NCI-H2196 treated with DMSO at 0.1 percent for 48 hours (cell line): ENCODE measurements at regions not wholly inside any gene's neighbourhood (a gene's known extent, or its start where the extent isn't known, plus 50 kb on each side); places are given as distances from the start of the nearest gene placed in this dataset.
"Not testable (repeated sequence)": the region's sequence is repeated elsewhere in the genome, so short reads cannot be mapped to it uniquely, and the experiment has no call there.

Source experiments
- DNase-seq: peaks from one replicate; lab custom pipeline; 2025; ENCODE audit not compliant: unreplicated experiment; lab: John Stamatoyannopoulos, UW

DNA sequence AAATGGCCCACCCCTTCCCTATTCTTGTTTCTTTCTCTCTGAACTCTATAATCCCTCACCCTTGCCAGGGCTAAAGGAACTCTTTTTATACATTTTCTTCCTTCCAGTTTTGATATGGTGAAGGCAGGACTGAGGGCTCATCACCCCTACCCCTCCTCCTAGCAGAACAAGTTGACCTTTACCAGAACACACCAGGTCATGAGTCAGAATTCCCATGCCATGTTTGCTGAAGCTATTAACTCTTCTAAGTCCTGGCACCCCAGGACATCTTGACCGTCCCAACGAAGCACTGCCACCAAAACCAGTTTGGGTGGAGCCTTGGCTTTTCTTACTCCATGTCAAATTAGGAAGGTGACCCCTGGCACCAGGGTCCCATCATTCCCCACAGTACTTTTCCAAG is 57.5 kb upstream of the DYNLT3 start:
- no peak for DNase-seq

DNA sequence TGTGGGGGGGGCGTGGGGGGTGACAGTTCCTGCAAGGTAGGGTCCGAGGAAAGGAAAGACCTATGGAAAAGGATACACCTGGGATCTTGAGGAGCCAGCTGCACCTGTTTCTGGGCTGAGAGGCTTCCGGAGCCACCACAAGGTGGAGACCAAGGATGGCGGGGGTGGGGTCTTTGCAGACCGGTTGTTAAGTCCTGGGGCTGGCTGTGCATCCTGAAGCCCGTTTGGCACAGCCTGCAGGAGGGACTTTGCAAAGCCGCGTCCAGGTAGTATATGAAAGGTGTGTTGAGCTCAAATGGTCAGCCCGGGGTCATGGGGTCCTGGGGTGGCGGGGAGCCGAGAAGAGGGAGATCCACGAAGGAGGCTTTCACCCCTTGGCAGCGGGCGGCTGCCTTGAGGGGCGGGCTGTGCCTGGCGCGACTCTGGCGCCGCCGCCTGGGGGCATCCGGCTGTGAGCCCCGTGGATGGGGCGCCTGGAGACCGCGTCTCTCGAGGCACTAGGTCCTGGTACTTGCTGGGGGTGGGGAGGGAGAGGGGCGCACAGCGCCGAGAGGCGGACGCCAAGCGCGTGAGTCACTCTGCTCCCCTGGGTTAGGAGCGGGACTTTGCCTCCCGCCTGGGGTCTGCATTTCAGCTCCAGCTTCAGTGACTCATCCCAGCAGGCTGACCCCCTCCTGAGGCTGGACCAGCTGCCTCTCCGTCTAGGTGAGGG is 58.2 kb upstream of the DYNLT3 start:
- no peak for DNase-seq

DNA sequence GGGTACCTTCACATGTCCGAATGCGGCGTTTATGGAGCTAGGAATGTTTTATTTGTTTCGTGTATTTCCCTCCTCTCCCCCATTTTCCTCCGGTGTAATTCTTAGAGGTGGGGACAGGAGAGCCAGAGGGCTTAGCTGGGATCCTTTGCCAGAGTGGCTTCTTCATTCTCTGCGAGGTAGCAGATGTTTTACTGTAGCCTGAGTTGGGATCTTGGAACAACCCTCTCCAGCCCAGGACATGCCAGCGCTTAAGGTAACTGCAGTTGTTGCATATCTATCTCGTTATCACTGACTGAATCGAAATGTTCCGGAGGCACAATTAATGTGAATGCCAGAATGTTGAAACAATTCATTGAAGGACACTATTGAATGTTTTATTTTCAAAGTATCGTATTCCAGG is 59.0 kb upstream of the DYNLT3 start:
- no peak for DNase-seq

DNA sequence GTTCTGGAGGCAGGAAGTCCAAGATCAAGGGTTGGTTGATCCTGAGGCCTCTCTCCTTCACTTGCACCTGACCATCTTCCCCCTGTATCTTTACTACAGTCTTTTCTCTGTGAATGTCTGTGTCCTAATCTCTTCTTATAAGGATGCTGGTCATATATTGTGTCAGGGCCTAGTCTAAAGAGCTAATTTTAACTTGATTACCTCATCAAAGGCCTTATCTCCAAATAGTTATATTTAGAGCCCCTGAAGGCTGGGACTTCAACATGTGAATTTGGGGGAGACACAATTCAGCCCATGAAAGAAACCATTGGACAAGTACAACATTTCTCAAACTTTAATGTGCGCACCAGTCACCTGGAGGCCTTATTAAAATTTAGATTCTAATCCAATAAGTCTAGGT is 62.8 kb upstream of the DYNLT3 start:
- no peak for DNase-seq

DNA sequence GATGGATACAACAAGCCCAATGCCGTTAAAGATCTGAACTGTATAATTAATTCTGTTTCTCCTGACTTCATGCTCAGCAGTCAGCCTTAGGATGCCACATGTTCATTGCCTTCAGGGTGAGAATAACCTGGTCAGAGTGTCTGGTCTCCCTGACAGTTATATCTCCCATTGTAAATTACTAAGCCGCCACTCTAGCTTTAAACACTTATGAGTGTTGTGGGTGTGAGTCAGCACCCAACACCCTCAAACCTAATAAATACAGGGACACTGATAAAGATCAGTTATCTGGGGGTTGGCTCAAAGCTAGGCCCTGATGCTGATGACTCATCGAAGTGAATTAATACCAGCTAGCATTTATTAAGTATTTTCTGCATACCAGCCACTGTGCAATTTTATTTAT is 64.9 kb upstream of the DYNLT3 start:
- no peak for DNase-seq

DNA sequence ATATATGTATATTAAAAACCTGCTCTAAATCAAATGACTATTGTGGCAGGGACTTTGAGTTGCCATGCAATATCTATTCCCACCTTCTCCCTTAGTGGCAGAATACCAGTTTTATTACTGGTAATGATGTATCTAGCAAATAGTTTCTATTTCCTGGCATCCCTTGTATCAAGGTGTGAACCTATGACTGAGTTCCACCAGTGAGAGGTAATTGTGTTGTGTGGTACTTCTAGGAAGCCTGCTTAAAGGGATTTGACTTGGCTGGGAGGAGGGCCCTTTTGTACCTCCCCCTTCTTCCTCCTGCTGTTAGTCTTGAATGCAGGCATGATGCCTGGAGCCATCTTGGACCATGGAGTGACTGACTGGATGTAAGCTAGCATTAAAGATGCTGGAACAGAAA is 65.4 kb upstream of the DYNLT3 start:
- DNase-seq, result no peak

DNA sequence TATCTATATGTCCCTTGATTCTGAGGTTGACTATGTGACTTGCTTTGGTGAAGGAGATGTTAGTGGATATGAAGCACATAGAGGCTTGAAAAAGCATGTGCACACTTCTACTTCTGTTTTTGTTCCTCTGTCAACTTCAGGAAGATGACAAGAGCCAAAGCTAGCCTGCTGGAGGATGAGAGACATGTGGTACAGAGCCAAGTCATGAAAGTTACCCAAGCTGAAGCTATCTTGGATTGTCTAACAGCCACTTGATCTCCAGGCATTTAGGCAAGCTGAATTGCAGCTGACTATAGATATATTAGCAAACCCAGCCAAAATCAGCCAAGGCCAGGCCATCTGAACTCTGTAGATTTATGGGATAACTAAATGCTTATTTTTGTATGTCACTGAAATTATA is 70.8 kb upstream of the DYNLT3 start:
- no peak for DNase-seq

DNA sequence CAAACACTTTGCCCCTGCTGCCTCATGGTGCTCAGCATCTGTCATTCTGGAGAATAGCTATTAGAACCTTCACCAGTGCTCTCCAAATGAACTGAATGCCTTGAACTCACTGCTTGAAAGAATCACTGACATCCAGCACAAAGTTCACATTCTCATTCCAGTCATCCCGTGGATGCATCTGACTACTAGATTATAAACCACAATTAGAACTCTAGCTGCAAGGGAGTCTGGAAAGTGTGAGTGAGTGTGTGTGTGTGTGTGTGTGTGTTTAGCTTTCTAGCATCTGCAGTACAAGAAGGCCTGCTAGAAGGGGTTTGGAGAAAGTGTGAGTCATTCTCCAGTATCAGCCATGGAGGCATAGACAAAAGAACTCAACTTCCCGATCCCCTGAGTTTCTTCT is 71.3 kb upstream of the DYNLT3 start:
- no peak for DNase-seq

DNA sequence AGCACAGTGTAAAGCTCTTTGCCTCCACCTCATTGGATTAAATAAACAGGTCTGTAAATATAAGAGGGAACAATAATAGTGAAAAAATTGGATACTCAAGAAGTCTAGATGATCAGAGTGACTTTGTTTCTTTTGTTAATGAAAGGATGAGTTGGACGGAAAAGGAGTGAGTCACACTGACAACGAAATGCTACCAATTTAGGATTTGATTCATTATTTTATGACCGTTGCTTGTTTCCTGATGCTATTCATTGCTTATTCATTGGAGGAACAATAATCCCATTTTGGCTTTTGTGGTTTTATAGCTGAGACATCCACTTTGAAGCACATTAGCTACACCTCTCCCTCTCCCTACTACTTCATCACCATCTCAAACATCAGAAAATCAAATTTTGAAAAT is 74.4 kb upstream of the DYNLT3 start:
- DNase-seq, result no peak

DNA sequence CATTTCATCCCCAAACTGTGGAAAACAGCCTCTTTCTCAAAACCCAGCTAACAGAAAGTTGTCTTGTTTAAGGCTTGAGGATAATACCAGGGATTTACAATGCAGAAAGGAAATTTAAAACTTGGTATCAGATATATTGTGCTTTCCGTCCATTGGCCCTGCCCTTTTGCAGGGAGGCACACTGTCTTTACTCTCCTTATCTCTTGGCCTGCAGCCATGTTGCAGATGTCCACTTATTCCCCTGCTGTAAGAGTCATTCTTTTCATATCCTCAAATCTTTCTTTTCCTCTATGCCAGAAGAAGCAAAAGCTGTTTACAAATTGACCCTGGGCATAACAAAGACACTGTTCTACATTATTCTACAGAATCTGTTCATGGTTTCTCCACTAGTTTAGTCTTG is 75.6 kb upstream of the DYNLT3 start:
- no peak for DNase-seq

DNA sequence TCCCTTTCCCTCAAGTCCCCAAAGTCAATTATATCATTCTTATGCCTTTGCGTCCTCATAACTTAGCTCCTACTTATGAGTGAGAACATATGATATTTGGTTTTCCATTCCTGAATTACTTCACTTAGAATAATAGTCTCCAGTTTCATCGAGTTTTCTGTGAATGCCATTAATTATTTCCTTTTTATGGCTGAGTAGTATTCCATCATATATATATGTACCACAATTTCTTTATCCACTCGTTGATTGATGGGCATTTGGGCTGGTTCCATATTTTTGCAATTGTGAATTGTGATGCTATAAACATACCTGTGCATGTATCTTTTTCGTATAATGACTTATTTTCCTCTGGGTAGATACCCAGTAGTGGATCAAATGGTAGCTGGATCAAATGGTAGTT is 78.4 kb upstream of the DYNLT3 start:
- not testable (repeated sequence) for DNase-seq

DNA sequence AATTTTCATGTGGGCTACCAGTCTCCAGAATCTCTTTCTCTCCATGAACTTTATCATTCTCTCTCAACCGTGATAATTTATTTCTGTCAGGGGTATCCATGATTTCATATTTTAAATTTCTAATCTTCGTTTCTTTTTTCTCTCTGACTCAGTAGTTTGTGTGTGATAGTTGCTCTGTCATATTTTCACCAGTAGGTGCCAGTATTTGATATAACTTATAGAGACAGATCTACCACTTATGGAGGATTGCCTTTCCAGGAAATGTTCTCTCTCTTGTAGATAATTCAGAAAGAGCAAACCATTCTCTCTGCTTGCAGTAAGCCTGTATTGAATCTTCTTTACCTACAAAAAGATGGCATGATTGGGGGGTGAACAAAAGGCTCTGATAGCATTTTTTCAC is 79.3 kb upstream of the DYNLT3 start:
- DNase-seq, result peak; percentile 3

DNA sequence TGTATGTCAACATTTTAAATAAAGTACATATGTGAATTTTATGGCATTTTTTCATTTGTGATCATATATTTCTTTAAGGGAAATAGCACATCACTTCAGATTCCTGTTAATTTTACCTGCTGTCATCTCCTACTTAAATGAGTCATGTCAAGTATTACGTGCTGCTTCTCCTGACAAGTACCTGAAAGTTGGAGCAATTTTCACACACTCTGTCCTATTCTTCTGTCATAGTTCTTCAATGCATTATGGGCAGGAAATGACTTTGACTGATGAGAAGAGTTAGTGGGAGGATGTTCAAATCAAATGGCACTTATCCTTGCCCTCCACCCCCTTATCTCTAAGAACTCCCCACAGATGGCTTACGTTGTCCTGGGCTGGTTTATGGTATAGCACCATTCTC is 64.2 kb upstream of the SYTL5 start:
- no peak for DNase-seq

DNA sequence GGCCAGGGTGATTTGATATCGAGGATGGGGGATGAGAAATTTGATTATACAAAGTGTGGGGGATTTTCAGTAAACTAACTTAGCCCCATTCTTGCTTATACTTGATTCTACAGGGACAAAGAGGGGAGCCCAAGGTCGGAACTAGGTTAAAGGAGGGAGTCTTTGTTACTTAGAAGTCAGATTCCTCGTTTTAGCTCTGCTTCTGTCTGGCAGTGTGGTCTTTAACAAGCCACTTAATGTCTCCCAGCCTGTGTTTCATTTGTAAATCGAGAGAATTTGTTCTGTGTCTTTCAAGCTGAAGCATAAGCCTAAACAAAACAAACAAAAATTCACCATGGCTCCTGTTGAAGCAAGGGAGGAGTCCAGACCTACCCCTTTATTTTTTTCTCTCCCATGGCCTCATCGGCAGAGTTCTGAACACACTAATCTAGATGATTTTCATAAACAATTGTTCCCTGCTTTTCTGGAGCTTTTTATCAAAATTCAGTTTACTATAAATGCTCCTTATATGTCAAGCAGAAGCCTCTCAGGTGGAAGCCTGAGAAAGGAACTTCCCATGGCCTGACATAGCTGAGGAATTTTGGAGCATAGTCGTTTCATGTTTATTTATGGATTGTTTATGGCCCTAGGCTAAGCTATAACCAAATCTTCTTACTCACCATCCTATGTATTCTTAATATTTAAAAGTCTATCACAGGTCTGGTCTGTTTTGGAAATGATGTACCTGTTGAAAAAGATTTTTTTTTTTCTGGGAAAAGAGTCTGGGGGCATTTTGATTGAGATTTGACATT is 62.6 kb upstream of the SYTL5 start:
- no peak for DNase-seq

DNA sequence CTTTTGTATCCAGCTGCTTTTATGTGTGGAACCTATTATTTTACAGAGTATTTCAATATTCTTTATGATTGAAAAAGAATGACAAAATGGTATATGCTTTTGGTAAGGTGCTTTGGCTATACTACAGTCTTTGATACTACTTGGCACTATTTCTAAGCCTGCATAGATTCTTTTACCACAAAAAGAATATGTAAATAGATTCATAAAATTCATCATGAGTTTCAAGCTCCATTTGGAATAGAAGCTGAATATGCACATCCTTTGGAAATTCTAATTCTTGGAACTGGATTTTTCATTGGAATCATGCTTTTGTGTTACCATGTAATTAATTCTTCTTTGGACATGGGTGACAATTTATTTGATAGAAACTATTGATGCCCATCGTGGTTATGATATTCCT is 60.2 kb upstream of the SYTL5 start:
- DNase-seq, result no peak

DNA sequence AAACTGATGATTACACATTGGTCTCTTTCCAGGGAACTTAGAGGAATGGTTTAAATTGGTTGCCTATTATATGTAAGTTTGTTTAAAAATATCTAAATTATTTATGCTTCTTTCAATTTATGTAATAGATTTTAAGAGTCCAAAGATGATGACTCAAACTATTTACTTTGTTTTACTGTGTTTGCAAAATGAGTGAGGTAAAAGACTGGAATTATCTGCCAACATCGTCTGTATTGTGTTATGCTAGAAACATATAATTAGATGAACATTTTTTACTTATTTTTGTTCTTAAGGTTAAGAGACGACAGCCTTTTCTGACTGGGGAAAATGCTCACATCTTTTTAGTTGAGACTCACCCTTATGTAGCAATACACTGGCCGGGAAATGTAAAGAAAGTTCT is 51.1 kb upstream of the SYTL5 start:
- no peak for DNase-seq

DNA sequence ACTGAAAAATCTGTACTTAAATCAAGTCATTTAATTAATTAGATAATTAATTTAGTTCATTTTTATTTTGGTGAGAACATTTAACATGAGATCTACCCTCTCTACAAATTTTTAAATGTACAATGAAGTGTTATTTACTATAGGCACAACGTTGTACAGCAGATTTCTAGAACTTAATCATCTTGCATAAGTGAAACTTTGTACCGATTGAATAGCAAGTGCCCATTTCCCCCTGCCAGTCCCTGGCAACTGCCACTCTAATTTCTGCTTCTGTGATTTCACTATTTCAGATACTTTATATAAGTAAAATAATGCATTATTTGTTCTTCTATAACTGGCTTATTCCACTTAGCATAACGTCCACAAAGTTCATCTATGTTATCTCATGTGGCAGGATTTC is 50.1 kb upstream of the SYTL5 start:
- no peak for DNase-seq
